WERI-Rb-1 (cell line): ENCODE measurements at regions not wholly inside any gene's neighbourhood (a gene's known extent, or its start where the extent isn't known, plus 50 kb on each side); places are given as distances from the start of the nearest gene placed in this dataset.

Experiments
- DNase-seq: peaks from one replicate; pipeline ENCODE4 v3.0.0-alpha.2; 2020
- H3K27ac ChIP-seq: fragments of 250-450 bp; sonication (Bioruptor Pico); 2 replicates; pipeline ENCODE4 v1.5.1; 2020; ENCODE audit warnings: mild to moderate bottlenecking, moderate library complexity
- H3K27me3 ChIP-seq: fragments of 250-450 bp; sonication (Bioruptor Pico); 2 replicates; pipeline ENCODE4 v1.5.1; 2021; ENCODE audit warnings: mild to moderate bottlenecking, low read depth, moderate library complexity; ENCODE audit not compliant: insufficient read depth, severe bottlenecking
- H3K36me3 ChIP-seq: fragments of 250-450 bp; sonication (Bioruptor Pico); 2 replicates; pipeline ENCODE4 v1.5.1; 2020; ENCODE audit warnings: mild to moderate bottlenecking, moderate library complexity
- H3K4me3 ChIP-seq: 2 replicates; pipeline ENCODE4 v1.5.1; 2011; ENCODE audit warnings: low read depth, mild to moderate bottlenecking, control low read depth, low read length
- H3K9me3 ChIP-seq: fragments of 250-450 bp; sonication (Bioruptor Pico); 2 replicates; pipeline ENCODE4 v1.5.1; 2021; ENCODE audit warnings: mild to moderate bottlenecking, moderate library complexity; ENCODE audit not compliant: severe bottlenecking
- TF ChIP-seq, protein P1 (sequence below): IDR thresholded peaks from 2 replicates; pipeline ENCODE4 v1.5.1; 2011; ENCODE audit warnings: low read depth, mild to moderate bottlenecking, control low read depth, inconsistent platforms, low read length

DNA sequence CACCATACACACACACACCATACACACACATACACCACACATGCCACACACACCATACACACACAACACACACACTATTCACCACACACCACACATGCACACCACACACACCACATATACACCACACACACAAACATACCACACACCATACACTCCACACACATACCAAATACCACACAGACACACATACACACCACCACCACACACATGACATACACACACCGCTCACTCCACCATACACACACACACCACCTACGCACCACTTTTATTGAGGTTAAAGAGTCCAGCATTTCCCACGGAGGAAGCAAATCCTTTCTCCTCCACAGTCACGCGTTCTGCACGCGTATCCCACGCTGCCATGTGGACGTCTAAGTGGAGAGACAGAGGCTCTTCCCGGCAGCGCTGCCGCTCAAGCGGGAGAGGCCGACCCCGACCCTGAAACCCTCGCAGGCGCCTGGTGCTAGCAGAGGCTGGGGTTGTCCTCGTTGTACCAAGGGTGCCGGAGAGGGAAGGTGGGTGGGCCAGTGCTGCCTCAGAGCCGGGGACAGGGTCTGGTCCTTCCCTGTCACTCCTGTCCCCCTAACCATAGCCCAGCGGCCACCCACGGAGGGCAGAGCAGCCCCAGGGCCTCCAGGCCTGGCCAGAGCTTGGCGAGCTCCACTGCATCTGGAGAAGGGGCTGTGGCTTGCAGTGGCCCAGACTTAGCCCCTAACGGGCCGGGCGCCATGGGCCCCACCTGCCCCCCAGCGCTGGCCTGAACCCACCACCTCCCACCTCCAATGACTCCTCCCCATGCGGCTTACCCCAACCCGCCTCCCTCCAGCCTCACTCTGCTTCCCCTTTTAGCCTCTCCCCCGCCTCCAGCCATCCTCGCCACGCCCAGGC, 1495.0 kb downstream of the BRD1 start:
- Histone ChIP-seq H3K4me3 (no peak overlapping the region), H3K27ac (no peak overlapping the region), H3K27me3 (no peaks in the 10 kb centered on the region), H3K9me3 (peaks cover 7% of the 10 kb centered on the region), H3K36me3 (no peaks in the 10 kb centered on the region)
- TF ChIP-seq, protein P1, sequence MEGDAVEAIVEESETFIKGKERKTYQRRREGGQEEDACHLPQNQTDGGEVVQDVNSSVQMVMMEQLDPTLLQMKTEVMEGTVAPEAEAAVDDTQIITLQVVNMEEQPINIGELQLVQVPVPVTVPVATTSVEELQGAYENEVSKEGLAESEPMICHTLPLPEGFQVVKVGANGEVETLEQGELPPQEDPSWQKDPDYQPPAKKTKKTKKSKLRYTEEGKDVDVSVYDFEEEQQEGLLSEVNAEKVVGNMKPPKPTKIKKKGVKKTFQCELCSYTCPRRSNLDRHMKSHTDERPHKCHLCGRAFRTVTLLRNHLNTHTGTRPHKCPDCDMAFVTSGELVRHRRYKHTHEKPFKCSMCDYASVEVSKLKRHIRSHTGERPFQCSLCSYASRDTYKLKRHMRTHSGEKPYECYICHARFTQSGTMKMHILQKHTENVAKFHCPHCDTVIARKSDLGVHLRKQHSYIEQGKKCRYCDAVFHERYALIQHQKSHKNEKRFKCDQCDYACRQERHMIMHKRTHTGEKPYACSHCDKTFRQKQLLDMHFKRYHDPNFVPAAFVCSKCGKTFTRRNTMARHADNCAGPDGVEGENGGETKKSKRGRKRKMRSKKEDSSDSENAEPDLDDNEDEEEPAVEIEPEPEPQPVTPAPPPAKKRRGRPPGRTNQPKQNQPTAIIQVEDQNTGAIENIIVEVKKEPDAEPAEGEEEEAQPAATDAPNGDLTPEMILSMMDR, result no peak
- DNase-seq, result no peak

DNA sequence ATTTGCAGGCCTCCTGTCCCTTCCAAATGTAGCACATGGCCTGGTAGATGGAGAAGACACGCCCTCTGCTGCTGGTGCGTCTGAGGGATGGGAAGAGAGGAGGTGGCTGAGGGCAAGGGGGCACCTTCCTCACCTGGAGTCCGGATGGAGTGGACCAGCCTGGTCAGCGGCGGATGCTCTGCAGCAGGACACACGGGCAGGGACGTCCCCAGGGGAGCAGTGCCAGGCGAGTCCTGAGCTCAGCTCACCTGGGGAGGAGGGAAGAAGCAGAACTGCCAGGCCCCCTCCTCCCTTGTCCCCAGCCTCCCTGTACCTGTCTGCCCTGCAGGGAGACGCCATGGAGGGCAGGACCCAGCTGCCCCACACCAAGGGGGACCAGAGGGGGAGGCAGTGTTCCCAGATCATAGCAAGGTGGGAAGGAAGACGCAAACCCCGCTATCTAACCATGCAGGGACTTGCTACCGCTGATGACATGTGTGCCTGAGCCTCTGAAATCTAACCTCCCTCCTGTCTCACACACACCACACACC, 1495.9 kb downstream of the BRD1 start:
- Histone ChIP-seq H3K9me3 (peaks cover 8% of the 10 kb centered on the region), H3K4me3 (no peak overlapping the region), H3K27me3 (no peaks in the 10 kb centered on the region), H3K36me3 (no peaks in the 10 kb centered on the region), H3K27ac (no peak overlapping the region)
- TF ChIP-seq, protein P1, result no peak
- no peak for DNase-seq

DNA sequence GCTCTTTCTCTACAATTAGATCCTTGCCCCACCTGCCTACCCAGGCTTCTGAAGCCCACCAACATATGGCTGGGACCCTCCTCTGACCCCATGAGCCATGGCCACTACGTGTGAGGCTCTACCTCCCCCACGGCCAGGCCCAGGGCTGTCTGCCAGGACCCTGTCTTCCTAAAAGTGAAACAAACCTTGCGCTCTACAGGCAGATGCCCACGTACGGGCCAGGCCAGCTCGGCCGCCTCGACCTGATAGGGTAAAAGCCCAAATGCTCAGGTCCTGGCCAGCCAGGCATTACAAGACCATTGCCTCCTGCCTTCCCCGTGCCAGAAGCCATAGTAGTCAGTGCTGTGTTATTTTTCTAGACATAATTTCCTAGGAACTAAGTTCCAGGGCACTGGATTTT, 1496.4 kb downstream of the BRD1 start:
- peaks cover 9% of the 10 kb centered on the region for H3K9me3 ChIP-seq
- no peaks in the 10 kb centered on the region for H3K27me3 ChIP-seq
- H3K27ac ChIP-seq, result no peak overlapping the region
- DNase-seq, result no peak
- H3K4me3 ChIP-seq, result no peak overlapping the region
- TF ChIP-seq, protein P1, result no peak
- H3K36me3 ChIP-seq, result no peaks in the 10 kb centered on the region

DNA sequence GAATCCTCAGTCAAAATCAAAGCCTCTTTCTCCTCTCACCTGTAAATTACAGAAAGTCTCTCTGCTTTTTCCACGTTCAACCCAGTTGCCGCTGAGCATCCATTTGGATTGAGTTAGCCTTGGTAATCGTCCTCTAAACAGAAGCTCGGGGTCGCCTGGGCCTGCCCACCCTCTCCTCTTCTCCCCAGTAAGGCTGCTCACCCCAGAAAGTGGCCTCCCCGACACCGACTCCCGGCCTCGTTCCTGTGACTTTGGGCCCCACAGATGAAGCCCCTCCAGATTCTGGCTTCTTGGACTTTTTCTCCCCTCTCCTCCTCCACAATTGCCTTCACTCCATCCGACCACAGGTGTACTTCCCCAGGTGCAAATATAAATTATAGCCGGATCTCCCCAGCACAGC, 1500.0 kb downstream of the BRD1 start:
- TF ChIP-seq, protein P1, result no peak
- DNase-seq, result no peak
- Histone ChIP-seq H3K27me3 (no peaks in the 10 kb centered on the region), H3K27ac (no peak overlapping the region), H3K9me3 (peaks cover 22% of the 10 kb centered on the region), H3K4me3 (no peak overlapping the region), H3K36me3 (no peaks in the 10 kb centered on the region)

DNA sequence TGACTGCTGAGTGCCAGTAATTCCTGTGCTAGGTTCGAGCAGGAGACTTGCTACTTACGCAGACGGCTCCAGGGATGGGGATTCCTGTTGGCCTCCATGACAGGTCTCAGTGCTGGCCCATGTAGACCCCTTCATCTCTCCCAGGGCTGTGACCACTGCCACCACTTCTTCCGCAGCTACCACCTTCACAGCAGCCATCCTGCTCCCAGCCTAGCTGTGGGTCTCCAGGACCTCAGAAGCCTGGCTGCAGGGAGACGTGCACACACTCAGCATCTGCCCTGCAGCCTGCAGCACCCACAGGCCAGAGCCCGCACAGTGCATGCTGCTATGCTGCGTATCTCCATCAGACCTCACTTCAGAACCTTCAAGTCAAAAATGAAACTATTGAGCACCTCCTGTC, 1503.9 kb downstream of the BRD1 start:
- Histone ChIP-seq H3K27ac (no peak overlapping the region), H3K4me3 (no peak overlapping the region), H3K9me3 (peaks cover 17% of the 10 kb centered on the region), H3K27me3 (no peaks in the 10 kb centered on the region), H3K36me3 (no peaks in the 10 kb centered on the region)
- TF ChIP-seq, protein P1, result no peak
- DNase-seq, result no peak
